ENCODE measurements at regions not wholly inside any gene's neighbourhood (a gene's known extent, or its start where the extent isn't known, plus 50 kb on each side); places are given as distances from the start of the nearest gene placed in this dataset.

GRCh38 chr22:48270731-48271130, 1508.3 kb downstream of the TBC1D22A start:
- no peak for DNase-seq (ENCODE audit: low read depth)

DNA sequence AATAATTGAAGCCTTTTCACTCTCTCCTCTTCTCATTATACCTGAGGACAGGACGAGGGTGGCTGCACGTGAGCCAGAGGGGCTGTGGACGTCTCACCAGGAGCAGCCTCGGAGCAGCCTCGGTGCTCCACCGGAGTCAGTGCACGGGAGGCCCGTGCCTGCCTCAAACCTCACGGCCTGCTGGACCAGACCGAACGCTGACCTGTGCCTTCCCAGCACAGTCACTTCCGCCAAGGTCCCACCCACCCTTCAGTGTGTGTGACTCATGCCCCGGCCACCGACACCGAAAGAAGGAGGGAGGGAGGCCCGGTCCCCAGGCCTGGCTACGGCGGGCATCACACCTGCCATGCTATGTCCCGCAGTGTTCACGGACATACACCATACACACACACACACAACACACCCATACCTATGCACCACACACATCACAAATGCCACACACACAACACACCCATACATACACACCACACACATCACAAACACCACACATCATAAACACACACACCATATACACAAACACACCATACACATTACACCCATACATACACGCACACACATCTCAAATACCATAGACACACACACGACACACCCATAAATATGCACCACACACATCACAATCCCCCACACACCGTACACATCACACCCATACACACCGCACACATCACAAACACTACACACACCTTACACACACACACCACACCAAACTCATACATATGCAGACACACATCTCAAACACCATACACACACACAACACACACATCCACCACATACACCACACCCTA, 1506.5 kb downstream of the TBC1D22A start:
- no peak for DNase-seq (ENCODE audit: low read depth)

DNA sequence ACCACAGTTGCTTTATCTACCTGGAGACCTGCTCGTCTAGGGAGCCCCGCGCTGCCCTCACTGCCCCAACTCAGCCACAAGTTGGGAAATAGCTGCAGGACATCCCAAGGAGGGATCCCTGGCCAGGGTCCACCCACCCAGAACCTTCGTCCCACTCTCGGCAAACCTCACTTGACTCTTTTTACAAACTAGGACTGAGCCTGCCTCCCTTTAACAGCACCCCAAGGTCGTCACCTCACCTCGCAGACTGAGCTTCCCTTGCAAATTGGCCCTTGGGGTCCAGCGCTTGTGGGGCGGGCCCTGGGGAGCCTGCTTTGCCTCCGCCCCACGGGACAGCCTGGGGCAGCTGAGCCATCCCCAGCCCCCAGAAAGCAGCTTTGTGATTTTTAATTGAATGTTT, 1505.8 kb downstream of the TBC1D22A start:
- DNase-seq (ENCODE audit: low read depth), result no peak

DNA sequence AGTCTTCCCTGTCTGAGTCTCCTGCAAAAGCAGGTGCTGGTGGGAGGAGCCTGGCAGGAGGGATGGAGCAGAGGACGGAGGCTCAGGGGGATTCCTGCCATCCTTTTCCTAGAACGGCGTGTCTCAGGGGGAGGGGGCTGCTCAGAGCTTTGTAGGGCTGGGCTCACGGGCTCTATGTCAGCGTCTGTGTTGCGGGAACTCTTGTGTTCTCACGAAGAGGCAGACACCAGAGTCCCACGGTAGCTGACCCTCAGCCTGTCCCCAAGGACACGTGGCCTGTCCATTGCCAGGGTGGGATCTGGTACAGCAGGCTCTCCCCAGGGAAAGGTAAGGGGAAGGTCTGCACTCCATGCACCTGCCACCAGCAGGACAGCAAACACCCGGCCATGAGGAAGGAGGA, 1505.2 kb downstream of the TBC1D22A start:
- no peak for DNase-seq (ENCODE audit: low read depth)

DNA sequence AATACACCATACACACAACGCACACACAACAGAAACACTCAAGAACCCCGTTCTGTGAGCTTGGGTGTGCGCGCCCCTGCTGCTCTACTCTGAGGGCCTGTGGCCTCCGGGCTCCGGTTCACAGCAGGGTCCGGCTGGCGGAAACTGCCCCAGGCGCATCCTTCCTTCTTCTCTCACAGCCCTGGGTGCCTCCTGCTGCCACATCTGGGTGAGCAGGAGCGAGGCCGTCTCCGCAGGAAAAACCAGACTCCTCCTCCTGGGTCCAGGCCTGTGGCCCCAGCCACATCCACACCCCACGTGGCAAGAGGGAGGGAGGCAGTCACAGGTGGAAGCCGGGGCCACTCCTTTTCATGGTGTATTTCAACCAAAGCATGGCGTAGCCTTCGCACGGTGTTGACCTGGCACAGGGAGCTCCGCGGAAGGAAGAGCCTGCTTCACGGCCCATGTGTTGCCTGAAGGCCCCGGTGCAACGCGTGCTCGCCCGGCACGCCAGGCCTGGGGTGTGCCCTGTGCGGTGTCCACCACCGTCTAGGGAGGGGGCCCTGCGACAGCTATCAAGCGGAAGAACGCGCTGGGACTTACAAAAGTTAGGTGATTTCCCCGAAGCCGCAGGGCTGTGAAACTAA, 1502.7 kb downstream of the TBC1D22A start:
- no peak for DNase-seq (ENCODE audit: low read depth)

- DNase-seq (ENCODE audit: low read depth), result no peak
These were observed 1502.1 kb downstream of the TBC1D22A start for GRCh38 chr22:48264586-48264985.

- no peak for DNase-seq (ENCODE audit: low read depth)
These were observed 1501.4 kb downstream of the TBC1D22A start for GRCh38 chr22:48263791-48264351.

DNA sequence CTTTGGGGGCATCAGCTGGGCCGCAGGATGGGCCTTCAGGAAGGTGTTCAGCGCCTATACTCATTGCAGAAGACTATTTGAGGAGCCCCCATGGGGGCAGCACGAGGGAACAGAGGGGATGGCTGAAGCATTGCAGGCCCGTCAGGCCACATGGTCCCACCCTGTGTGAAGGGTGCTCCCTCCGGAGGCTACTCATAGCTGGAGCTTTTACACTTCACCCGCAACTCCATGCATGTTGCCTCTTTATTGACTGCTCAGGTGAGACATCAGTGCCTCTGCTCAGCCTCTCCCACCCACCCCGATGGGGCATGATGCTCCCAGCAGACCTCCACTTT, 1500.9 kb downstream of the TBC1D22A start:
- no peak for DNase-seq (ENCODE audit: low read depth)

DNA sequence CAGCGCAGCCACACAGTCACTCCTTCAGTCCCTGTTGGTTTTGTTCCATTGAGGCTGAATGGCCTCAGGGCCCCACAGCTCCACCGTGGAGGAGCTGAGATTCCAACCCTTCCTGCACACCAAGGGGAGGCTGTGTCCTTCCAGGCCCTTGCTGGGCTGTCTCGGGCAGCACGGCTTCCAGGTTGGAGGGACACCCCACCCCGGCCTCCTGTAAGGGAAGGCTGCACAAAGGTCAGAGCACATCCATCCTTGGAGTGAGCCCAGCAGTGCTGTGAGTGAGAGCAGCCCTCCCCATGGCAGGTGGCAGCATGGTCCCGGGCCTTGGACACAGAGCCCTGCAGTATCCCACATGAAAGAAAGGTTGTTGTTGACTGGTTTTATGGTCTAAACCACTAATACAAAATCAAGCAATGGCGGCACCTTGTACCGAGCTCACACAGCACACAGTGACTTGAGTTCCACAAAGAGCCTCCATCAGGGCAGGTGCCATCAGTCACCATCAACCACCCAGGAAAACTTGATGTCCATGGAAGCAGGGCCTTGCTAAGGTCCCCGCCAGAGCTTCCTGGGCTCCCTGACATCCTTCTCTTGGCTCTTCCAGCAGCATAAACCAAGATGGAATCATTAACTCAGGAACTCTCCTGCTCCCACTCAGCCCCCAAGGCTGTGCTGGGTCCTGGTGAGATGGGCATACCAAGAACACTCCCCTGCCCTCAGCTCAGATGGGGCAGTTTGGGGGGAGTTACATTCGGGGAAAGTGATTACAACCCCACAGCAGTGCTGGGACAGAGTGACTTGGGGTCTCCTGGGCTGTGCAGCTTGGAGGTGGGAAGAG, 1500.4 kb downstream of the TBC1D22A start:
- DNase-seq (ENCODE audit: low read depth), result no peak

GRCh38 chr22:48261706-48262105, 1499.3 kb downstream of the TBC1D22A start:
- DNase-seq (ENCODE audit: low read depth), result no peak

DNA sequence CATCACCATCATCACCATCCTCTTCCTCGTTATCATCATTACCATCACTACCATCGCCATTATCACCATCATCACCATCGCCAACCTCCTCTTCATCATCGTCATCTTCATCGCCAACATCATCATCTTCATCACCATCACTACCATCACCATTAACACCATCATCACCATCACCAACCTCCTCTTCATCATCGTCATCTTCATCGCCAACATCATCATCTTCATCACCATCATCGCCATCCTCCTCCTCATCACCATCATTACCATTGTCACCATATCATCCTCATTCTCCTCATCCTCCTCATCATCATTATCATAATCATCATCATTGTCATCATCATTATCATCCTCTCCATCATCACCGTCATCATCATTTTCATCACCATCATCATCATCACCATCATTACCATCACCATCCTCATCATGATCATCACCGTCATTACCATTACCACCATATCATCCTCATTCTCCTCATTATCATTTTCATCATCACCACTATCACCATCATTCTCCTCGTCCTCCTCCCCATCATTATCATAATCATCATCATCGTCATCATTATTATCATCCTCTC, 1498.7 kb downstream of the TBC1D22A start:
- no peak for DNase-seq (ENCODE audit: low read depth)

DNA sequence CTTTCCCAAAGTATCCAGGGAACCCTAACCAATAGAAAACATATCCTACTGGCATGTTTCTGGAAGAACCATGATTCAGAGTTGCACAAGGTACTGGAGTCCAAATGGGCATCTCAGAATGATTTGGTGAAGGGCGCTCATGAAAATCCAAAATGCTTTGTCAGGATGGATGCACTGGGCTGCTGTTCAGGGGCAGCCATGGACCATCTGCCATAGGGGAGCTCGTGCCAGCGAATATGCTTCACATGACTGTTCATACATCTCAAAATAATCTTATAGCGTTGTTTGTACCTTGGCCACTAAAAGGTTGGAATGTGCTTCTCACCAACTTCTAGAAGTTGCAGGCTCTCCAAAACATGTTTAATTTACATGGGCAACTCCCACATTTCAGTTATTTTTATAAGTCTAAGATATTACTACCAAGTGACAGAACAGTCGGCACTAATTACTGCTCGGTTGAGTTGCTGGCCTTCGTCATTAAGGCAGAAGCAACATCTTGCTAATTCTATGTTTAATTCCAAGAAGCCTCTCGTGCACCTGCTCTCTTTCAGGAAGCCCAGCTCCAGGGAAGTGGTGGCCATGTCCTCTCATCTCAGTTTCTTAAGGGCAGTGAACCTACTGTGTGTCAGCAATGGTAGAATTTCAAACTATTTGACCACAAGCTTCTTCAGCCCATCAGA, 1497.7 kb downstream of the TBC1D22A start:
- no peak for DNase-seq (ENCODE audit: low read depth)

DNA sequence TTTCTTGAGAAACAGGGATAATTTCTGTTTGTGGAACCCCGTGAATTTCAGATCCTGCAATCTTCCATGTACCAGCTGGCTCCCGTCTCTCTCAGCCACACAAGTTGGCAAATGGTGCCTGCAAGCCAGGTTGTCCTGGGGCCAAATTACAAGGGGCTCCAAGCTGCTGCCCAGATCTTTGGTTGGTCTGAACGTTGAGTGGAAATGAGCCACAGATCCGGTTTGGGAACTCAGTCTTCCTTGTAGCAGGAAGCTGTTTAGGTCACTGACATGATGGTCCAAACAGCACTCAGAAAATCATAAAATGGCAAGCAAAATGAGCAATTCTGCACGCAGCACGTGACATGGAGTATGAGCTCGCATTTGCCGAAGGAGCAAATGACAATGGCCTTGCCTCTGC, 1496.4 kb downstream of the TBC1D22A start:
- DNase-seq (ENCODE audit: low read depth), result no peak

- DNase-seq (ENCODE audit: low read depth), result no peak
These were observed 1495.7 kb downstream of the TBC1D22A start for GRCh38 chr22:48258064-48258701.

GRCh38 chr22:48257685-48258055, 1495.2 kb downstream of the TBC1D22A start:
- DNase-seq (ENCODE audit: low read depth), result no peak

GRCh38 chr22:48256776-48257684, 1494.6 kb downstream of the TBC1D22A start:
- DNase-seq (ENCODE audit: low read depth), result no peak

DNA sequence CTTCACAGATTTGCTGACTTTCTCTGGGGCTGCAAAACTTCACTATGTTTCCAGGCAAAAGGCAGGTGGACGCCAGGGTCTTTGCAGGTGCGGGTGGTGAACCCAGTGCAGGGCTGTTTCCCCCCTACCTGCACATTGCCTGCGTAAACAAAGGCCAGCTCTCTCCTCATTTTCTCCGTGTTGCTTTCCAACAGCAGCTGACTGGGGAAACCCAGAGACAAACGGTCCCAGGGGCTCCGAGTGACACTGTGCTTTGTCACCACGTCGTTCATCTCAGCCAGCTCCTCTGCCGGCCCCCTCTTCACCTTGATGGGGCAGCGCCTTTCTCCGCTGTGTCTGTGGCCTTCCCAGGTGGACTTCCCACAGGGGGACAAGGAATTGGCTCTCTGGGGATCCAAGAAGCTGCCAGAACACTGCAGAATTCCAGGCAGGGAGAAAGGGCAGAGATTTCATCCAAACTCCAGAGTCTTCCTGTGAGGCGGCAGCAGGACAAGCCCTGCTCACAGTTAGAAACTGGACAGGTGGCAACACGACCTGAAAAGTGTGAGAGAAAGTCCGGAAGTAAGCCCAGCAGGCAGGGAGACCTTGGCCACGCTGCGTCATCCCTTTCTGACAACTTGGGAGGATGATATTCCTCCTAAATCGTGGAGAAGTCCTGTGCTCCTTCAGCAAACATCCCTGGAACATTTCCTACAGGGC, 1493.7 kb downstream of the TBC1D22A start:
- no peak for DNase-seq (ENCODE audit: low read depth)

- no peak for DNase-seq (ENCODE audit: low read depth)
These were observed 1491.9 kb downstream of the TBC1D22A start for GRCh38 chr22:48254311-48254873.

DNA sequence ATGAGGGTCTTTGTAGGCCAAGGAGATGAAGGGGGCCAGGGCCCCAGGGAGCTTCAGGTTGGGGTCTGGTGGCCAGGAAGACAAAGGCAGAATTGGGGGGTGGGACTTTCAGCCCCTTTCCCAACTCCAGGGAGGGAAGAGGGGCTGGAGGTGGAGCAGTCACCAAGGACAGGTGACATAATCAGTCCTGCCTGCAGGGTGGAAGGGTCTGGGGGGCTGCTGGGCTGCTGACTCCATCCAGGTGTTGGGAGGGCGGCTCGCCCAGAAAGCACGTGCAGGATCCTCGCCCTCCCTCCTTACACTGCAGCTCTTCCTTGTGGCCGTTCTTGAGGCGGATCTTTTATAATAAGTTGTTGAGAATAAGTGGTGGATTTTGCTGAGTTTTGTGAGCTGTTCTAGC, 1491.1 kb downstream of the TBC1D22A start:
- no peak for DNase-seq (ENCODE audit: low read depth)

Measured in stimulated activated CD8-positive, alpha-beta memory T cell treated with anti-CD3 and anti-CD28 coated beads, Interleukin-12 subunit alpha, Interleukin-12 subunit beta, amount 100 ng/mL, for 4 hours (primary cell).